Esophagus muscularis mucosa (tissue), 4 donors: ENCODE measurements at regions not wholly inside any gene's neighbourhood (a gene's known extent, or its start where the extent isn't known, plus 50 kb on each side); places are given as distances from the start of the nearest gene placed in this dataset.

Experiments
- CTCF ChIP-seq, 3 experiments: fragments of 200-600 bp in 2 of 3; fragments of 450-650 bp in 1 of 3; sonication (generic) in 2 of 3; IDR thresholded peaks; one replicate each; pipeline ENCODE4 v1.5.1; 2017 to 2019; ENCODE audit warnings: antibody characterized with exemption in 3 of 3, mild to moderate bottlenecking in 2 of 3, moderate library complexity in 1 of 3
- EP300 ChIP-seq: sonication (generic); formaldehyde crosslinking; IDR thresholded peaks from one replicate; pipeline ENCODE4 v1.6.1; 2017; ENCODE audit warnings: antibody characterized with exemption
- POLR2A ChIP-seq: fragments of 450-650 bp; IDR thresholded peaks from one replicate; pipeline ENCODE4 v1.6.1; 2017; ENCODE audit warnings: antibody characterized with exemption, moderate library complexity, mild to moderate bottlenecking, low read depth
- POLR2AphosphoS5 ChIP-seq, 2 donors: sonication (generic); formaldehyde crosslinking; IDR thresholded peaks; one replicate each; pipeline ENCODE4 v1.6.1; 2017; ENCODE audit warnings: antibody characterized with exemption in 2 of 2

GRCh38 chr1:228825041-228825440, 89.8 kb downstream of the RHOU start:
- TF ChIP-seq CTCF (IDR thresholded peaks at IDR 0.05) (no peak), POLR2AphosphoS5 (IDR thresholded peaks at IDR 0.05) (no peak), EP300 (no peak), POLR2A (no peak)
